ENCODE measurements at regions not wholly inside any gene's neighbourhood (a gene's known extent, or its start where the extent isn't known, plus 50 kb on each side); places are given as distances from the start of the nearest gene placed in this dataset.

DNA sequence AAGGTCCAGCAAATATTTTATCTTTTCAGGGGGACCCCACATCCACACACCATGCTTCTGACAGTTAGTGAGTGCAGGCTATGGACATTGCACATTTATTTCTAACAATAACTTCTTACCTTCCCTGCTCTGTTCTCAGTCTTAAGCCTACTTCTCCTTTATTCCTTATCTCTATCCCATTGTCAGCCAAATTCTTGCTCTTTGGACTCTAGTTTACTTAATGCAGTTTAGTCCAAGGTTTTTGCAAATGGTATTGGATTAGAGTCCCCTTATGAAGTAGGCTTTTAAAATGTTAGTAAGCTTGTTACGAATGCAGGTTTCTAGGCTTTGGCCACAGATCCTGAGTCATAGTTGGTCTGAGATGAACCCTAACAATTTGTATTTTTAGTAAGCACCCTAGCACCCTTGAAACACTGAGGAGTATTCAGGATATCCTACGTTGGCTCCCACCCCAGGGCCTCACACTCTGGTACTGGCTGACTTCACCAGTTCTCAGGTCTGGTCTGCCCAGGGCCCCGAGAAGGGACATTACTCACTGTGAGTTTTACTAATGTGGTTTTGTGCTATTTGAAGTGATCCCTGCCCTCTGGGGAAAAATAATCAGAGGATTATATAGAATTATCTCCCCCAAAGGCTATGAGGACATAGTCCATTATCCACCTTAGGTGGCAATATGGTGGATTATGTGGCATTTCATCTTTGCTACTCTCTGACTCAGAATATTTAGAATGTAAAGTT lies 239.5 kb downstream of the TGFB2 start:
- DNase-seq, result peak; percentile 62

DNA sequence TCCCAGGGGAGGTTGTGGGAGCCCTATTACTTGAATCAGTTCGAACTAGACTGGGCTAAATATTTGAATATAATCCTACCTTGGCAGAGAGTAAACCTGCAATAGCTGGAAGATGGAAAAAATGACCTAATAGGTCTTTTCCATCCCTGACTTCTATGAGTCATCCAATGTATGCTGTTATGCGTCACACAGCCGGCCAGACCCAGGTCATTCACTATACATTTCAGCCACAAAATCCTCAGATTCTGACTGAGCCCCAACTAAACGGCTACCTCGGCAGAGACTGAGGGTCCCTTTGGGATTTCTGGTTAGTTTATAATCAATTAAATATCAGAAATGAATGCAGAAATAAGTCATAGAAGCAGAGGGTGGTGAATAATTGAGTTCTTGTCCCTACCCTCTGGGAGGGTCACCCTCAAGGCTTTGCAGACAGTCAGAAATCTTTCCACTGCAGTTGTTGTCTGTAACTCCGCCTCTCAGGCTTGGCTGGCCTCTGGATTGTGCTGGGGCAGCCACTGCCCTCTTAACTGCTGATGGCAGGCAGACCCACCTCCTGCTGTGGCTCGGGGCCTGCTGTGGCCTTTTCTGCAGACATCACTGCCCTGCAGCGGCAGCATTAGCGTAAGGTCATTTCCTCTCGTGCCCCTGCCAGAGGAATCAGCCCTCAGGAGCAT lies 240.5 kb downstream of the TGFB2 start:
- DNase-seq, result peak; percentile 98

DNA sequence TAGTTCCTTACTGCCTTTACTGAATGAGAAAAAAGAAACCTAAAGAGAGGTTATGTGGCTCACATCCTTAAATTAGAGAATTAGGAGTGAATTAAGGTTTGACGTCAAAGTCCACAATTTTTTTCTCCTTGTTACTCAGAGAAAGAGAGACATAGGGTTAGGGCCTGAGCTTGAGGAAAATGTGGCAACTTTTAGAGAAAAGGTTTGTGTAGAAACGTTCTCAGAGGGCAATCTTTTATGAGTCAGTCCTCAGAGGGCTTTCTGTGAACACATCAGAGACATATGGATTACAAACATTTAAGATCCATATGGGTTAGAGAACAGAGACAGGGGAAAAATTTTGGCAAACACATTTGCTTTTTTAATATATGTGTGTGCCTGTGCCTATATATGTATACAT lies 242.8 kb downstream of the TGFB2 start:
- DNase-seq, result no peak

DNA sequence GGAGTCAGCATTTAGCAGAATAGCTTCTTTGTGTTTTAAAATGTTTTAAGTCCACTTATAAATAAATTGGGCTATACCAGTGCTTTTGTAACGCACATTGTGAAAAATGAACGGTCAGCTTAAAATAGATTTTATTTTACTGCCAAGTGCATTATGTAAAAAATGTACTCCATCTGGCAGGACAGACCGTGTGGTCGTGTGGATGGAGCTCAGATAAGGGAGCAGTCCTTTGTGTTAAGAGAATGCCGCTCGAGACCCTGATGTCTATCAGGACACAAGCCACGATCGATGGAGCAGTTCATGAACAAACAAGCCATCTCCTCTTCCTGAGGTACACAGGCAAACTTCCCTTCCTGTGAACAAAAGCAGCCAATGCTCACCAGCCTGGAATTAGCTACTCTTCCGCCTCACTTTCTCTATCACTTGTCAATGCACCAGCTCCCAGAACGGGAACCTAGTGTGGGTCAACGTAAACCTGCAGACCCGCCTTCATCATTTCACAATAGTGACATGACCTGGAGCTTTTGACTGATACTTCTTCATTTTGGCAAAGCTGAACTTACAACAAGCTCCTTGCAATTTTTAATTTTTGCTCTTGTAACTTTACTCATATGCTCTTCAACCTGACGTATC lies 243.5 kb downstream of the TGFB2 start:
- no peak for DNase-seq

DNA sequence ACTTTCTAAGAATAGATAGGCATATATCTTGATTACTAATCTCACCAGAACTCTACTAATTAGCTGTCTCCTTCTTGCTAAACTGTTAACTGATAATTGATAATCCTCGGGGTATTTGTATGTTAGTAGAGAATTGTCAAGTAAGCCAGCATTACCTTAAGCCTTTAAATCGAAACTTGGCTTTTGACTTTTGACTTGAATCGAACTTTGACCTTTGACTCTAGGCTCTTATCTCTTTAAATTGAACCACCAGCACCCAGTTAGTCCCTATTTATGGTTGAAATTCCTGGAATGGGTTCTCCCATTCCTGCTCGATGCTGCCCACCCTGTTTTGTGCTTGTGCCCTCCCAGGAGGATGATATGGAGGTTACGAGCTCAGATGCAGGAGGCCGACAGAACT lies 244.4 kb downstream of the TGFB2 start:
- DNase-seq, result no peak

DNA sequence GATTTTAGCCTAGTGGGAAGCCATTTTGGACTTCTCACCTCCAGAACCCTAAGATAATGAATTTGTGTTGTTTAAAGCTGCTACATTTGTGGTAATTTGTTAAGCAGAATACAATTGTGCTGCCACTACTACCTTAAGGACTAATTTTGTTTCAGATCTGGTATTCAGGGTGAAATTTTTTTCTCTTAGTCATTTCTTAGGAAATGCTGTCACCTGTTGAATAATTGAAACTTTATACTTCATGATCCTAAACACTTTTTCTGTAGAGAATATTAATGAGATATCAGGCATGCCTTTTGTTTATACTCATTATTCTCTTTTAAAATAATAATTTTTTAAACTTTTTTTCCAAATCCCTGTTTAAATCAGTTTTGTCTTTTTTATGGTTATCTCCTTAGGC lies 246.8 kb downstream of the TGFB2 start:
- DNase-seq, result no peak

DNA sequence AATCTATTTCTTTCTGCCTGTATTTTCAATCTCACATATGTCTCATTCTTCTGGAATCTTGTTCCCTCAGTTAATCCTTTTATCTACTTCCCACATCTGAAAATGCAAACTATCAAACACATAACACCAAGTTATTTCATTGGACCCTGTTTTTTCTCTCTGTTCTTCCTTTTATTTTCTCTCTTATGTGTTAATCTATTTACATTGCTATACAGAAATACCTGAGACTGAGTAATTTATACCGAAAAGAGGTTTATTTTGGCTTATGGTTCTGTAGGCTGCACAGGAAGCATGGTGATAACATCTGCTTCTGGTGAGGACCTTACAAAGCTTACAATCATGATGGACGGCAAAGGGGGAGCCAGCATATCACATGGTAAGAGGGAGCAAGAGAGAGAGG lies 247.6 kb downstream of the TGFB2 start:
- DNase-seq, result no peak

DNA sequence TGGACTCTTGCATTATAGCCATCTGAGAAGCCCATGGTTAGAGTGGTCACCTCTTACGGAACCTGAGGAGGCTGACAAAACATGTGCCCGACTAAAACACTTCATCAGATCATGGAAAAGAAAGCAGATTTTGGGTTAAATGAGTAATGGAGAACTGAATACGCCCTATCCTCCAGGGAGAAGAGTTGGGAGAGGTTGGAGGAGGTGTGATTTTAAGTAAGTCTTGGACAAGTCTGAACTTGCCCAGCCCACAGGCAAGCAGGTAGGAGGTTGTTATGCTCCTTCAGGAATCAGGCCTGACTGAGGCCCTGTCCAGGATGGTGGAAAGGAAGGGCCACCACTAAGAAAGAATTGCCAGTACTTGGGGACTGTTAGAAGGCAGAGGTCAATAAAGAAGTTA lies 255.8 kb downstream of the TGFB2 start:
- no peak for DNase-seq

DNA sequence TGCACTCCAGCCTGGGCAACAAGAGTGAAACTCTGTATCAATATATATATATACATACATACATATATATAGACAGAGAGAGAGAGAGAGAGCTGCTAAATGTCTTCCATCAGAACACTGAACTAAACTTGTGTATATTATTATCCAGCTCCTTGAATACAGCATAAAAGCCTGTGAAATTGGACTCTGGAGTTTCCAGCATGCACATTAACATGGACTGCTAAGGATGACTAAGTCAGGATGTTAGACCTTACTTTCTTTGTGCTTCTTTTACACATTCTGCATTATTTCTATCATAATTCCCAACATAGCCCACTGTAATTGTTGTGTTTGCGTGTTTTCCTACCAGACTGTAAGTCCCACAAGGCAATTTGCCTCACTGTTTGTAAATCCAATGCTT lies 259.1 kb downstream of the TGFB2 start:
- no peak for DNase-seq

DNA sequence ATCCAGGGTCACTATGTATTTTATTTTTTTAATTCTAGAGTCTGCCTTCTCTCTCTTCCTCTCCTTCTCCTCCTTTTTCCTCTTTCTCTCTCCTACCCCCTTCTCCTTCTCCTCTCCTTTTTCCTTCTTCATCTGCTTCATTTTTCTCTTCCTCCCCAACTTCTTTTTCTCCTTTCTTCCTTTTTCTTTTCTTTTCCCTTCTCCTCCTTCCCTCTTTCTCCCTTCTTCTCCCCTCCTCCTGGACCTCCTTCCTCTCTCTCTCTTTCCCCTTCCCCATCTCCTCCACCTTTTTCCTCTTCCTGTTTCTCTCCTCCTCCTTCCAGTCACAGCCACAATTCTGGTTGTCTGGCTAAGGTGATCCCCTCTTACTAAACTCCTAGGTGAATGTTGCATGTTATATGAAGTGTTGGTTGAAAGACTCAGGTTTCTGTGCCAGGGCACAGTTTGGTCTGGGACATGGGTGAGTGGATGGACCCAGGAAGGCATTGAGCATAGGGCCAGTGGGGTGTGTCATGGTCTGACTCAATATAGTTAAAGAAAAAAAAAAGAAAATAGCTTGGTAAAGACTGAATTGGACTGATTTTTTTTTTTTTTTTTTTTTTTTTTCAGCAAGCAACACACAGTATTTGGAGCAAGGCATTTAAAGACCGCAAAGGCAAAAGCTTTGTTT lies 266.9 kb downstream of the TGFB2 start:
- no peak for DNase-seq

DNA sequence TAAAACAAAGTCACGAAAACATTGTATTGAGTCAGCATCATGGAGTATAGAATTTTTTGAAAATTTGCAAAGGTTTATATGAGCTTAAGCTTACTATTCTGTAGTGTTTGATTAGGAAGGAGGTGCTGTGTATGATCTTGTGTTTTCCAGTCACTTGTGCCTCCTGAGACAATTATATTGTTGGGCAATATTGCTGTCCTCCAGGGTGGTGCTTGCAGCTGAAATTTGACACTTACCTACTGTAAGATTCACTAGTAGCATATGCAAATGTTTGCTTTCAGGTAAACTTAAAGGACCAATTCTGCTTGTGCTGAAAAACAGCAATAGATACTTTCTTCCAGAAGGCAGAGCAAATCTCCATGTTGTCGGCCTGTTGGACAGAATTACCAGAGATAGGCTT lies 268.0 kb downstream of the TGFB2 start:
- DNase-seq, result no peak

DNA sequence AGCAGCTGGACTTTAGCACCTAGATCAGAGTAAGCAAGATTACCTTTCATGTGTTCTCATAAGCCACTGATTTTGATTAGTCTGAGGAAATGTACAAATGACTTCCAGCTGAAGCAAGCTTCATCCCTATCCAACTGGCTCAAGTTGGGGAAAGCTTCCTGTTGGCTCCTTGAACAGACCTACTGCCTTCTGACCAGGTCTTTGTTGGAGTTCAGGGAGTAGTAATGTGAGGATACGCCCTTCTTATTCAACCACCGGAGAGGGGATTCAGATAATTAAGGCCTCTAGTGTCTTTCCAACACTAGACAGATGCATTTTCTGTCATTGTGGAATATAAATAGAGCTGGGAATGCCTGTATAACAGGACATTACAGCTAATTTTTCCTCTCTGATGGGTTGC lies 268.9 kb downstream of the TGFB2 start:
- no peak for DNase-seq

DNA sequence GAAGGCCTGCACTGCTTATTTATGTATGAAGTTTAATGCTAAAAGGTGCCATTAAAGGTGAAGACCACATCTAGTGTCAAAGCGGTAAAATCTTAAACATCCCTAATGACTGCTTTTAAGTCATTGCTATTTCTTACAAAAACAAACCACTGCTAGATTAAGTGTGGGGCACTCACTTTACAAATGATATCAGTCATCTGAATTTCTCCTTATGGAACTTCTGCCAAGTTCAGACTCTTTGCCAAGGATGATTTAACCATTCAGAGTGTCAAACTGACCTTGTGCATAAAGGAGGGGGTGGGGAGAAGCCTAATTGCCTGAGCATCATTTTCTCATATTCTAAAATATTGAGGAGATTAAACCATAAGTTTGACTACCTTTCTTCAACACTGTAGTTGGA lies 271.5 kb downstream of the TGFB2 start:
- no peak for DNase-seq

DNA sequence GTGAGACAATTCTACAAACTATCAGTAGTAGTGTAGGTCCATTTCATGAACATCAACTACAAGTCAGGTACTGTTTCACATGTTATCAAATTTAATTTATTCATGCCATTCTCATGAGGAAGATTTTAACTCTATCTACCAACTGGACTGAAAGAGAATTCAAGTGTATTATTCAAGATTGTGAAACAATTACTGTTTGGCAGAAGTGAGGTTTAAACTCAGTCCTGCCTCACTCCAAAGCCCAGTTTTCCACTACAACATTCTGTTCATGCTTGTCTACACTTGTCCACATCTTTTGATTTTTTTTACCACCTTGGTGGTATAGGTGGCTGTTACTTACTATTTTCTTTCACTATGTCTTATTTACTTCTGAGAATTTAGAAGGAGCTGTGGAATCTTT lies 272.9 kb downstream of the TGFB2 start:
- DNase-seq, result no peak

DNA sequence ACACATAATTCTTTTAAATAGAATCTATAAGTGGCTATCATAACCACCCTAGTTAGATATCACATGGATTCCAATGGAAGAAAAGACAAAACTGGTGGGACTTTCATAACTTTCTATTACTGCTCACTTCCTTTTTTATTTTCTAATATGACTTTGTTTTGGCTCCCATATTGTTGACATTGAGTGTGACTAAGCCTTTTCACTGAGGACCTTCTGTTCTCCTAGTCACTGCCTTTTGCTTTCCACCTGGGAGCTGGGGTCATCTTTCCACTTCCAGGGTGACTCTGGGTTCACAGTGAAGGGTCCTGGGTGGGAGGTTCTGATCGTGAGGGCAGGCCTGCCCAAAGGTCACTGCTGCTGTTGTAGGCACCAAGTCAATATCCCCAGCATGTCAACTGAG lies 275.8 kb downstream of the TGFB2 start:
- no peak for DNase-seq

DNA sequence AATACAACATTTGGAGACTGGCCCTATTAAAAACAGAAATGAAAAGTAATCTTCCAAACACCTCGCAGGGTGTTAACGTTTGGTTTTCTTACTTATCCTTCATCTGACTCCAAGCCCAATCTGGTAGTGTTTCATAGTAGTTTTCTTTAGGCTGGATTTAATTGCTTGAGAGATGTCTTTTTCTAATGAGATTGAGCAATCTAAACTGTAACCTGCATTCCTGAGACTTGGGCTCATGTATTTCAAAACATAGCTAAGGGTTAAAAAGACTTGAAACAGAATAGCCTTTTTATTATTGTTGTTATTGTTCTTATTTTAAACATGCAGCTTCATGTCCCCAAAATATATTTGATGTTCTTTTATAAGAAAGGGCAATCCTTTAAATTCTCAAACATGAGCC lies 278.9 kb downstream of the TGFB2 start:
- DNase-seq, result no peak

DNA sequence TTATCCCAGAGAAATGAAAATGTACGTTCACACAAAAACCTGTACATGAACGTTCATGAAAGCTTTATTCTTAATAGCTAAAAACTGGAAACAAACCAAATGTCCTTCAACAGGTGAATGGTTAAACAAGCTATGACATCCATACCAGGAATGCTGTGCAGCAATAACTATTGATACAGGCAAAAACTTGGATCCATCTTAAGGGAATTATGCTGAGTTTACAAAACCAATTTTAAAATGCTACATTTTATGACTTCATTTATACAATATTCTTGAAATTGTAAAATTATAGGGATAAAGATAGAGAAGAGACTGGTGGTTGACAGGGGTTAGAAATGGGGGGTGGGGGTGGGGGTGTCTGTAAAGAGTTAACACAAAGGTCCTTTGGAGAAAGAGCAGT lies 280.3 kb downstream of the TGFB2 start:
- no peak for DNase-seq

DNA sequence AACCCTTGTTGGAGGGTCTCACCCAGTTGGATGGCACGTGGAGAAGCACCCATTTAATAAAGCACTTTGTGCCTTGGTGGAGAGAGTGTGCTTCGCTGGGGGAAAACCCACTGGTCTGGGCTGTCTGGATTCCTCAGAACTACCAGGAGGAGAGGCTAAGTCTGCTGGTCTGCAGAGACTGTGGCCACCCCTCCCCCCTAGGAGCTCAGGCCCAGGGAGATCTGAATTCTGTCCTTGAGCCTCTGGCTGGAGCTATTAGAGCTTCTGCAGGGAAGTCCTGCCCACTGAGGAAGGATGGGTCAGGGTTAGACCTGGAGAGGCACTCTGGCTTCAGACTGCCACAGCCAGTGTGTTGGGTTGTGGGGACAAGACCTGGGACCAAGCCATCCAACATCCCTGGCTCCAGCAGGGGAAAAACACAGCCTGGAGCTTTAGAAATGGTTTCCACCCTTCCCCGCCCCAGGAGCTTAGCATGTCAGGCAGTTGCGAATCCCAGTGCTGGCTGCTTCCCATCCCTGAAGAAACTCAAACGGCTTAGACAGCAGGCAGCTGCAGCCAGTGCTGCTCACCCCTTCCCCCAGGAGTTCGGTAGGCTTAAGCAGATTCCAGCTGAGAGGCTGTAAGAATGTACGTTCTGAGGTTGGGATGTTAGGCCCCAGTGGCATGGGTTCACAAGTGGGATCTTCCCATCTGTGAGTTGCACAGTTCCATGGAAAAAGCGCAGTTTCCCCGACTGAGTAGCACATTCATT lies 288.3 kb downstream of the TGFB2 start:
- peak; percentile 65 for DNase-seq

DNA sequence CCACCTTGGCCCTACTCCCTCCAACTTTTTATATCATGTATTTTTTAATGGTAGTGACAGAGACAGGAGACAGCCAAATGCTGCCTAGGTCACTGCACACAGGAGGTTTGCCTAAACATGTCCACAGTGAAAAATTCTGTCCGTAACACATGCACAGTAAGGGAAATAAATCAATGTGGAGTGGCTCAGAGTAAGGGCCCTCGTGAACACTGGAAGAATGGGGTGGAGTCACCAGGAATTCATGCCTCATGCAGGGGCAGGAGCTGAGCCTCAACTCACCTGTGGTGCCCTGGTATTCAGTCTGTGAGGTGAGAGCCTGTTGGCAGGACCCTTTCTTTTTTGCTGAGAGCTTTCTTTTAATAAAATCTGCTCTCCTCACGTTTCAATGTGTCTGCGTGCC lies 289.1 kb downstream of the TGFB2 start:
- no peak for DNase-seq

DNA sequence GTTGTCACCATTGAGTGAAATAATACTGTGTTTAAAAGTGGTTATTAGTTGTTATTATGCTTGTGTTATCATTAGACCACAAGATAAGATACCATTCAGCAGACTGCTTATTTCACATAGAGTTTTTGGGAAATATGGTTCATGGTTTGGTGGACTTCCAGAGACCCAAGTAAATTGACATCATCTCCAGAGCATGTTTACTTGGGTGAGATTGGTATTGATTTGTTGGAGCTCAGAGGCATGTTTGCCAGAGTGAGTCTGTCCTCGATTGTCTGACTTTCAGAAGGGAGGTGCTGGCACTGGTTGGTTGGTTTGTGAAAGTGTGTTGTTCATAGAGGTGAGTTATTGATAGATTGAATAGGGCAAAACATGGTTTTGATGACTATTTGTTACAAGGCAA lies 291.4 kb downstream of the TGFB2 start:
- DNase-seq, result no peak

DNA sequence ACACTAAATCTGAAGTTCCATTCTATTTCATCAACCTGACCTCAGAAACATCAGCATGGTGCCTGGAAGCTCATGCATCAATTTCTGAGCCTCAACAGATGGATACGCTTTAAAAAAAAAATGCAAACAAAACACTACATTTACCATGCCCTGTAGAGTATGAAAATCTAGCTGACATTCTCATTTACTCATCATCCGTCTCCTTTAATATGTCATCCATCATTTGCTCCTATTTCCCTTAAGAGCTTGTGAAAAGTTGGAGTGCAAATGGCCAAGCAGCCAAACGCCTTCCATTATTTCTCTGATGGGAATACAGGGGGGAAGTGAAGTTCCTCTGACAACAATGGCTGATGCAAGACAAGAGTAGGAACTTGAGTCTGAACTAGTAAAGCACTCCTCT lies 295.0 kb downstream of the TGFB2 start:
- no peak for DNase-seq

DNA sequence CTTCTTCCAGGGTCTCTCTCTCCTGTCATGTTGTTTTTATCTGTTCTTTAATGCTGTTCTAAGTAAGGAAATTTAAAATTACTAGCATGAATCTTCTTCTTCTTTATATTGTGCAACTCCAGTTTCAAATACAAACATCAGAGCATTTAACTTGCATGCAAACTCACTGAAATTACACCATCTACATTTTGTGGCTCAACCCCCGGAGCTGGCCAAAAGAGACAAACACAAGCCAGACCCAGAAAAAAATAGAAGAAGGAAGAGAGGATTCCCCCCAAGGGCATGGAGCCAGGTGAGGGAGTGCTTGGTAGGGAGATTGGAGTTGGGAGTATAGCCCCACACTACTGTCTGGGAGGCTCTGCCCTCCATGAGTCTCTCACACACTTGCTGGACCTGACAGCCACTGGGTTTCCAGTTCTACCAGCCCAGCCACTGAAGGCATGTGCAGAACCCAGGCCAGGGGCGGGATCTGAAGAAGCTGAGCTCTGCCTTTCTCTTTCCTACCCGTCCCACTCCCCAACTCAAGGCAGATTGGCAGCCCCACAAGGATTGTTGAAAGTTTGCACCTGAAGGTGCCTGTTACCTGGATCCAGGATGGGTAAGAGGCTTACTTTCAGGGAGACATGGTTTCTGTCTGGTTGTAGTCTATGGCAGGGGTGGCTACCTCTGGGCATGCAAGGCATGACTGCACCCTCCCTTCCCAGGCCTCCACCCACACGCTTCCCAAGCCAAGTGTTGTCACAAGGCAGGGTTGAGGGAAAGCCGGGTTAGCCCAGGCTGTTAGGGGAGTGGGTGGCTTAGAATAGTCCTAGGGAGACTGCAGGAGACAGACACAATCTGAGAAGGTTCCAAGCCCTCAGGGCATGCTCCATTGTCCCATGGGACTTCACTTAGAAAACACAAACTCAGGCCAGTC lies 297.2 kb downstream of the TGFB2 start:
- peak; percentile 89 for DNase-seq
